Omental fat pad (tissue), 3 donors: ENCODE measurements at regions not wholly inside any gene's neighbourhood (a gene's known extent, or its start where the extent isn't known, plus 50 kb on each side); places are given as distances from the start of the nearest gene placed in this dataset.
"Not testable (repeated sequence)": the region's sequence is repeated elsewhere in the genome, so short reads cannot be mapped to it uniquely, and the experiment has no call there.

Experiments used
- ATAC-seq: fragments of 150-250 bp; one replicate; pipeline ENCODE4 v1.9.1; 2016; ENCODE audit warnings: mild to moderate bottlenecking, moderate library complexity; ENCODE audit not compliant: low FRiP score
- DNase-seq: peaks from one replicate; pipeline ENCODE4 v3.0.0-alpha.2; 2019; ENCODE audit warnings: low spot score
- CTCF ChIP-seq, 3 donors: fragments of 450-650 bp; IDR thresholded peaks; one replicate each; pipeline ENCODE4 v1.5.1; 2016 to 2017; ENCODE audit warnings: antibody characterized with exemption in 3 of 3, mild to moderate bottlenecking in 3 of 3, moderate library complexity in 2 of 3

DNA sequence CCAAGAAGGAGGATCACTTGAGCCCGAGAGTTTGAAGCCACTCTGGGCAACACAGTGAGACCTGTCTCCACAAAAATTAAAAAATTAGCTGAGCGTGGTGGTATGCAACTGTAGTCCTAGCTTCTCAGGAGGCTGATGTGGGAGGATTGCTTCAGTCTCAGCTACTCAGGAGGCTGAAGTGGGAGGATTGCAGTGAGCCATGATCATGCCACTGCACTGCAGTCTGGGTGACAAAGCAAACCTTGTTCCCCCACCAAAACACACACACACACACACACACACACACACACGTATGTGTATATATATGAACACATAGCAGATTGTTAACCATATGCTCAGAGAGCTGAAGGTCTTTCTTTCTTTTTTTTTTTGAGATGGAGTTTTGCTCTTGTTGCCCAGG lies 157.5 kb upstream of the MAST4 start:
- no peak for TF ChIP-seq CTCF (IDR thresholded peaks at IDR 0.05)
- DNase-seq, result no peak

DNA sequence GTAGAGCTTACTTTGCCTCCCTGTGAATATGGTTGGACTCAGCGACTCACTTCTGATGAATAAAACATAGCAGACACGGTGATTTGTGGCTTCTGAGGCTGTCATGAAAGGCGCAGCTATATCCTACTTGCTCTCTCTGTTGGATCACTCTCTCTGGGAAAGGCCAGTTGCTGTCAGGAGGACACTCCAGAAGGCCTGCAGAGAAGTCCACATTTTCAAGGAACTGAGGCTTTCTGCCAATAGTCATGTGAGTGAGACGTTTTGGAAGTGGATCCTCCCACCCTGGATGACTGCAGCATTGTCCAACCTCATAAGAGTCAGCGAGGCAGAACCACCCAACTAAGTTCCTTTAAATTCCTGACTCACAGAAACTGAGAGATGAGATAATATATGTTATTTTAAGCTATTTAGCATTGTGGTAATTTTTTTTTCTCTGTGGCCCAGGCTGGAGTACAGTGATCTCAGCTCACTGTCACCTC lies 156.0 kb upstream of the MAST4 start:
- no peak for TF ChIP-seq CTCF (IDR thresholded peaks at IDR 0.05)
- DNase-seq (no peak), ATAC-seq (peak; percentile 87)

More for the DNA sequence above, 157.5 kb upstream of the MAST4 start:
- no peak for ATAC-seq

GRCh38 chr5:66441351-66441750 lies 154.8 kb upstream of the MAST4 start:
- no peak for ATAC-seq

GRCh38 chr5:66442951-66443445 lies 153.2 kb upstream of the MAST4 start:
- TF ChIP-seq CTCF (IDR thresholded peaks at IDR 0.05), result no peak
- DNase-seq, result no peak
- ATAC-seq, result peak; percentile 71

More at GRCh38 chr5:66441351-66441750, 154.8 kb upstream of the MAST4 start:
- no peak for TF ChIP-seq CTCF (IDR thresholded peaks at IDR 0.05)
- no peak for DNase-seq

- DNase-seq (no peak), ATAC-seq (no peak)
- TF ChIP-seq CTCF (IDR thresholded peaks at IDR 0.05), result no peak
Measured at GRCh38 chr5:66443462-66444130, 152.6 kb upstream of the MAST4 start.

- not testable (repeated sequence) for ATAC-seq
Measured at GRCh38 chr5:66448070-66448469, 148.1 kb upstream of the MAST4 start.

GRCh38 chr5:66450237-66450636 lies 146.0 kb upstream of the MAST4 start:
- ATAC-seq (no peak), DNase-seq (no peak)
- no peak for TF ChIP-seq CTCF (IDR thresholded peaks at IDR 0.05)

More at GRCh38 chr5:66448070-66448469, 148.1 kb upstream of the MAST4 start:
- DNase-seq, result not testable (repeated sequence)
